ENCODE measurements at regions not wholly inside any gene's neighbourhood (a gene's known extent, or its start where the extent isn't known, plus 50 kb on each side); places are given as distances from the start of the nearest gene placed in this dataset.

GRCh38 chr6:156219973-156220372 is 557.2 kb upstream of the ARID1B start:
- TF ChIP-seq CTCF (optimal IDR thresholded peaks at IDR 0.05 in 1 of 3, IDR thresholded peaks at IDR 0.05 in 1 of 3, conservative IDR thresholded peaks at IDR 0.05 in 1 of 3; ENCODE audit: extremely low read depth in 1 of 3, insufficient read depth in 2 of 3, low read length in 3 of 3): no peak
- TF ChIP-seq EZH2 (IDR thresholded peaks at IDR 0.05; ENCODE audit: low read length): no peak

Measured in keratinocyte (primary cell).